IMR-90 (cell line): ENCODE measurements at regions not wholly inside any gene's neighbourhood (a gene's known extent, or its start where the extent isn't known, plus 50 kb on each side); places are given as distances from the start of the nearest gene placed in this dataset.

Experiments used
- ATAC-seq: fragments of 200-7000 bp; cut with Tn5 transposase; 2 replicates; pipeline ENCODE4 v1.9.1; 2020; ENCODE audit warnings: low read depth, mild to moderate bottlenecking, moderate library complexity
- BruUV-seq: library from RNA; stranded (reverse); fragments of 400-500 nt; replicated peaks from 2 replicates; lab custom pipeline; 2021; lab: Mats Ljungman, UMichigan
- CTCF ChIA-PET: fragments of 300-600 bp; formaldehyde crosslinking; extraction: SDS; loops from one replicate; lab custom pipeline; 2021; ENCODE audit warnings: antibody characterized with exemption; lab: Yijun Ruan, JAX
- POLR2A ChIA-PET: fragments of 300-600 bp; sonication (Branson Sonifier 250); formaldehyde crosslinking; loops from one replicate; lab custom pipeline; 2022; ENCODE audit warnings: antibody characterized with exemption; ENCODE audit not compliant: unreplicated experiment; lab: Charles Lee
- DNase-seq: peaks from one replicate; pipeline ENCODE4 v3.0.0; 2013
- H2AFZ ChIP-seq: replicated peaks from 2 replicates; pipeline ENCODE3; 2013; ENCODE audit warnings: low read length, mild to moderate bottlenecking; ENCODE audit not compliant: poor library complexity
- H2AK5ac ChIP-seq: 2 replicates; pipeline ENCODE4 v1.6.1; 2013; ENCODE audit warnings: low read depth, low read length, inconsistent platforms
- H2AK9ac ChIP-seq: replicated peaks from 2 replicates; pipeline ENCODE3; 2013; ENCODE audit warnings: mild to moderate bottlenecking, low read depth, low read length, moderate library complexity; ENCODE audit not compliant: poor library complexity
- H2BK120ac ChIP-seq: 2 replicates; pipeline ENCODE4 v1.6.1; 2013; ENCODE audit warnings: low read depth, low read length, inconsistent platforms
- H2BK15ac ChIP-seq: 3 replicates; pipeline ENCODE4 v1.6.1; 2013; ENCODE audit warnings: low read depth, low read length, inconsistent platforms
- H2BK20ac ChIP-seq: 2 replicates; pipeline ENCODE4 v1.6.1; 2013; ENCODE audit warnings: low read depth, mild to moderate bottlenecking, inconsistent platforms, low read length, moderate library complexity
- H2BK5ac ChIP-seq: 2 replicates; pipeline ENCODE4 v1.6.1; 2013; ENCODE audit warnings: mild to moderate bottlenecking, low read depth, low read length, inconsistent platforms; ENCODE audit not compliant: poor library complexity, severe bottlenecking
- H3K14ac ChIP-seq: replicated peaks from 2 replicates; pipeline ENCODE4 v1.6.1; 2013; ENCODE audit warnings: low read depth, low read length, inconsistent platforms
- H3K18ac ChIP-seq: 2 replicates; pipeline ENCODE4 v1.6.1; 2013; ENCODE audit warnings: low read depth, low read length, control low read depth
- H3K23ac ChIP-seq: 2 replicates; pipeline ENCODE4 v1.6.1; 2013; ENCODE audit warnings: low read depth, low read length, inconsistent platforms
- H3K27ac ChIP-seq: 2 replicates; pipeline ENCODE4 v1.5.1; 2013; ENCODE audit warnings: mild to moderate bottlenecking, control low read depth, low read length; ENCODE audit not compliant: insufficient read depth
- H3K27me3 ChIP-seq: 2 replicates; pipeline ENCODE4 v1.6.1; 2013; ENCODE audit warnings: low read length; ENCODE audit not compliant: control insufficient read depth, insufficient read depth
- H3K36me3 ChIP-seq: 2 replicates; pipeline ENCODE4 v1.6.1; 2013; ENCODE audit warnings: low read length, mixed read lengths; ENCODE audit not compliant: control insufficient read depth, insufficient read depth
- H3K4ac ChIP-seq: 2 replicates; pipeline ENCODE4 v1.6.1; 2013; ENCODE audit warnings: low read depth, low read length, inconsistent platforms
- H3K4me1 ChIP-seq: 2 replicates; pipeline ENCODE4 v1.6.1; 2013; ENCODE audit warnings: low read length, mixed read lengths; ENCODE audit not compliant: control insufficient read depth, insufficient read depth
- H3K4me2 ChIP-seq: 2 replicates; pipeline ENCODE4 v1.6.1; 2013; ENCODE audit warnings: low read depth, mild to moderate bottlenecking, control low read depth, low read length, moderate library complexity
- H3K4me3 ChIP-seq: 2 replicates; pipeline ENCODE4 v1.5.1; 2013; ENCODE audit warnings: low read depth, mild to moderate bottlenecking, control low read depth, low read length, moderate library complexity; ENCODE audit not compliant: insufficient read depth
- H3K56ac ChIP-seq: 2 replicates; pipeline ENCODE4 v1.6.1; 2013; ENCODE audit warnings: low read length, inconsistent platforms; ENCODE audit not compliant: insufficient read depth; ENCODE audit errors: extremely low read depth
- H3K79me1 ChIP-seq, 2 experiments: 2 replicates each; pipeline ENCODE4 v1.6.1; 2013; ENCODE audit warnings: low read length in 2 of 2, inconsistent platforms in 1 of 2, low read depth in 1 of 2
- H3K9ac ChIP-seq: 2 replicates; pipeline ENCODE4 v1.6.1; 2013; ENCODE audit warnings: low read depth, low read length, control low read depth
- H3K9me1 ChIP-seq: 2 replicates; pipeline ENCODE4 v1.6.1; 2013; ENCODE audit warnings: low read length, inconsistent platforms; ENCODE audit not compliant: insufficient read depth
- H3K9me3 ChIP-seq: 2 replicates; pipeline ENCODE4 v1.6.1; 2013; ENCODE audit warnings: low read length; ENCODE audit not compliant: control insufficient read depth, insufficient read depth
- H4K20me1 ChIP-seq: 2 replicates; pipeline ENCODE4 v1.6.1; 2013; ENCODE audit warnings: low read length, inconsistent platforms; ENCODE audit not compliant: insufficient read depth
- H4K5ac ChIP-seq: 2 replicates; pipeline ENCODE4 v1.6.1; 2013; ENCODE audit warnings: mild to moderate bottlenecking, low read depth, low read length, control low read depth
- H4K8ac ChIP-seq, 2 experiments: 2 replicates each; pipeline ENCODE4 v1.6.1; 2013; ENCODE audit warnings: low read depth in 2 of 2, low read length in 2 of 2, control low read depth in 1 of 2, inconsistent platforms in 1 of 2
- H4K91ac ChIP-seq: 2 replicates; pipeline ENCODE4 v1.6.1; 2013; ENCODE audit warnings: low read depth, low read length, inconsistent platforms; ENCODE audit not compliant: insufficient read depth
- CEBPB ChIP-seq: IDR thresholded peaks from 2 replicates; pipeline ENCODE4 v1.6.1; 2012; ENCODE audit warnings: low read depth, low read length, improper control_type of control experiment
- MAZ ChIP-seq: IDR thresholded peaks from 2 replicates; pipeline ENCODE4 v1.6.1; 2012; ENCODE audit warnings: low read depth, mild to moderate bottlenecking, low read length, improper control_type of control experiment, moderate library complexity, borderline replicate concordance
- RFX5 ChIP-seq: IDR thresholded peaks from 2 replicates; pipeline ENCODE4 v1.8.0; 2012; ENCODE audit warnings: low read depth, mild to moderate bottlenecking, low read length, moderate library complexity
- USF2 ChIP-seq: fragments of 150-350 bp; IDR thresholded peaks from 2 replicates; pipeline ENCODE4 v1.6.1; 2017; ENCODE audit warnings: mild to moderate bottlenecking, antibody characterized with exemption, low read length, low read depth
- dilution Hi-C: fragments of 300-500 bp; cut with HindIII; formaldehyde crosslinking; loops from one replicate; pipeline ENCODE4 v1.14.3; 2018; ENCODE audit warnings: low sequenced_read_pairs; ENCODE audit not compliant: unreplicated experiment
- in situ Hi-C: fragments of 300-500 bp; cut with MboI; formaldehyde crosslinking; loops from 3 replicates; pipeline ENCODE4 v1.14.3; 2019; ENCODE audit warnings: low sequenced_read_pairs, inconsistent platforms, mixed read lengths
- intact Hi-C: fragments of 100-400 bp; cut with micrococcal nuclease; formaldehyde crosslinking; loops from 2 replicates; pipeline ENCODE4 v1.10.0; 2022

DNA sequence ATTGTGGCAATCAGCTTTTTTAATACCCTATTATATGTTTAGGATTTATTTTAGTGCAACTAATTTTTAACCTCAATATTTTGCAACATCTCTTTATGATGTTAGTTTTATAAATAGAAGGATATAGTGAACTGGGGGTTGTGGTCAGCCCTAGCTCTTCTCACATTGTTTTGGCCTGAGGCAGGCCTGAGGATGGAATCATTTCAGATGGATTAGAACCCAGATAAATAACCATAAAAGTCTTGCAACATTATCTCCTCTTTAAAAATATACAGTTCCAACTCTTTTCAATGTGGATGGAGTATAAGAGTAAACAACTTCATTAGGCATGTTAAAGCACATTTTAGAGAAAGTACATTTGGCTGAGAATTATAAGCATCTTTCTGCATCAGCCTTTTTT, 522.7 kb downstream of the NR2F1-AS1 start:
- intact Hi-C loops (loop anchor here (1.0 to 10.0 kb wide), 5 partner anchors 134 to 521 kb away; no protein-coding TSS in a partner anchor), dilution Hi-C loops (no loop called here), in situ Hi-C loops (no loop called here)
- Histone ChIP-seq H4K8ac (peak overlapping the region in 1 of 2 experiments; percentile 36; a peak in 1 of 4 replicates), H3K27me3 (no peaks in the 10 kb centered on the region), H3K79me1 (no peaks in the 10 kb centered on the region), H3K56ac (no peak overlapping the region), H3K9ac (no peak overlapping the region), H2BK20ac (peak overlapping the region; percentile 31; the same call in 1 of the 2 replicates), H2AK9ac (no peak overlapping the region), H3K9me1 (no peaks in the 10 kb centered on the region), H3K4me1 (peaks cover 7% of the 10 kb centered on the region), H3K4me3 (no peak overlapping the region), H3K14ac (no peak overlapping the region), H4K5ac (no peak overlapping the region), H2BK5ac (peak overlapping the region; percentile 77), H3K36me3 (no peaks in the 10 kb centered on the region), H3K23ac (no peak overlapping the region), H3K27ac (no peak overlapping the region), H2AFZ (no peak overlapping the region), H2BK15ac (no peak overlapping the region), H4K20me1 (no peaks in the 10 kb centered on the region), H3K18ac (peak overlapping the region; percentile 42; the same call in 1 of the 2 replicates), H2BK120ac (peak overlapping the region; percentile 7; the same call in 1 of the 2 replicates), H3K4me2 (peak overlapping the region; percentile 23; the same call in 1 of the 2 replicates), H4K91ac (no peak overlapping the region), H3K4ac (peak overlapping the region; percentile 16; the same call in 1 of the 2 replicates), H2AK5ac (no peak overlapping the region), H3K9me3 (no peaks in the 10 kb centered on the region)
- TF ChIP-seq CEBPB (peak; percentile 86), USF2 (no peak), MAZ (0 out of 2 replicates have a peak, but pooled peaks have one; percentile 24), RFX5 (no peak)
- POLR2A ChIA-PET = interaction anchor here (0.5 kb wide), 1 partner anchor 525 kb away, joined by 13 read pairs; the partner anchor contains the start of gene NR2F1
- ATAC-seq = peak; percentile 89
- CTCF ChIA-PET = no interaction called here
- peak; percentile 92 for DNase-seq
- no TSS peak for BruUV-seq
